ENCODE measurements at regions not wholly inside any gene's neighbourhood (a gene's known extent, or its start where the extent isn't known, plus 50 kb on each side); places are given as distances from the start of the nearest gene placed in this dataset.
"Not testable (repeated sequence)": the region's sequence is repeated elsewhere in the genome, so short reads cannot be mapped to it uniquely, and the experiment has no call there.

- TF ChIP-seq, protein P1, sequence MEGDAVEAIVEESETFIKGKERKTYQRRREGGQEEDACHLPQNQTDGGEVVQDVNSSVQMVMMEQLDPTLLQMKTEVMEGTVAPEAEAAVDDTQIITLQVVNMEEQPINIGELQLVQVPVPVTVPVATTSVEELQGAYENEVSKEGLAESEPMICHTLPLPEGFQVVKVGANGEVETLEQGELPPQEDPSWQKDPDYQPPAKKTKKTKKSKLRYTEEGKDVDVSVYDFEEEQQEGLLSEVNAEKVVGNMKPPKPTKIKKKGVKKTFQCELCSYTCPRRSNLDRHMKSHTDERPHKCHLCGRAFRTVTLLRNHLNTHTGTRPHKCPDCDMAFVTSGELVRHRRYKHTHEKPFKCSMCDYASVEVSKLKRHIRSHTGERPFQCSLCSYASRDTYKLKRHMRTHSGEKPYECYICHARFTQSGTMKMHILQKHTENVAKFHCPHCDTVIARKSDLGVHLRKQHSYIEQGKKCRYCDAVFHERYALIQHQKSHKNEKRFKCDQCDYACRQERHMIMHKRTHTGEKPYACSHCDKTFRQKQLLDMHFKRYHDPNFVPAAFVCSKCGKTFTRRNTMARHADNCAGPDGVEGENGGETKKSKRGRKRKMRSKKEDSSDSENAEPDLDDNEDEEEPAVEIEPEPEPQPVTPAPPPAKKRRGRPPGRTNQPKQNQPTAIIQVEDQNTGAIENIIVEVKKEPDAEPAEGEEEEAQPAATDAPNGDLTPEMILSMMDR (IDR thresholded peaks at IDR 0.05), result not testable (repeated sequence)
- not testable (repeated sequence) for TF ChIP-seq POLR2A (IDR thresholded peaks at IDR 0.05)
Observed at GRCh38 chr12:131520553-131520952, 190.3 kb upstream of the SFSWAP start.
